ENCODE measurements at regions not wholly inside any gene's neighbourhood (a gene's known extent, or its start where the extent isn't known, plus 50 kb on each side); places are given as distances from the start of the nearest gene placed in this dataset.

DNA sequence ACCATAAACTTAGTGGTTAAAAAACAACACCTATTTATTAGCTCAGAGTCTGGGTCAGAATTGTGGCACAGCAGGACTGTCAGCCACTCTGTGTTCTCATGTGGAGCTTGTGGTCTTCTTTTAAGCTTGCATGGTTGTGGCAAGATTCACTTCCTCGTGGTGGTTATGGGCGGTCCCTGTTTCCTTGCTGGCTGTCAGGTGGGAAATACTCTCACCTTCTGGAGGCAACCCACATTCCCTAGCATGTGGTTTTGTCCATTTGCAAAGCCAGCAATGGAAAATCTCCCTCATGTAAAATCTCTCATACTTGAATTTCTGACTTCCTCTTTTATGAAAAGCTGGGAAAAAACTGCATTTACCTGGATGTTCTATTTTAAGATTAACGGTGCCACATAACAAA lies 229.8 kb downstream of the ALX1 start:
- TF ChIP-seq EZH2 (IDR thresholded peaks at IDR 0.05; ENCODE audit: borderline replicate concordance, low read depth, low read length, severe bottlenecking) (no peak), MAX (IDR thresholded peaks at IDR 0.05; ENCODE audit: insufficient read depth, insufficient read length) (no peak), JUN (IDR thresholded peaks at IDR 0.05; ENCODE audit: borderline replicate concordance, insufficient read depth, insufficient read length, low read depth) (no peak), POLR2AphosphoS5 (IDR thresholded peaks at IDR 0.05; ENCODE audit: insufficient read depth, low read depth, low read length) (no peak), GATA2 (IDR thresholded peaks at IDR 0.05; ENCODE audit: insufficient read depth, insufficient read length, low read depth, low read length) (no peak), MYC (IDR thresholded peaks at IDR 0.05; ENCODE audit: low read depth, low read length) (no peak), CTCF (IDR thresholded peaks at IDR 0.05; ENCODE audit: extremely low read depth in 1 of 2, insufficient read depth in 1 of 2, low read depth in 1 of 2, low read length in 2 of 2) (no peak), POLR2A (IDR thresholded peaks at IDR 0.05; ENCODE audit: low read depth, low read length) (no peak), FOS (IDR thresholded peaks at IDR 0.05; ENCODE audit: borderline replicate concordance, insufficient read depth, low read length) (no peak)
- POLR2A ChIA-PET, result no interaction called here

More for the DNA sequence above, 229.8 kb downstream of the ALX1 start:
- Histone ChIP-seq H3K4me3 (replicated peaks in 1 of 3; ENCODE audit: insufficient read depth in 1 of 3, low read depth in 1 of 3, low read length in 3 of 3) (no peak overlapping the region), H3K4me2 (ENCODE audit: insufficient read depth, low read length) (no peak overlapping the region), H3K9ac (replicated peaks; ENCODE audit: extremely low read depth, insufficient read depth, low read length) (no peak overlapping the region), H3K27ac (ENCODE audit: insufficient read depth, low read depth, low read length) (no peak overlapping the region), H2AFZ (ENCODE audit: low read depth, low read length) (no peak overlapping the region), H3K79me2 (ENCODE audit: control insufficient read depth, insufficient read depth, low read length) (no peaks in the 10 kb centered on the region), H3K36me3 (ENCODE audit: control insufficient read depth in 2 of 2, extremely low read depth in 1 of 2, insufficient read depth in 2 of 2, low read length in 2 of 2) (no peaks in the 10 kb centered on the region), H3K9me3 (replicated peaks; ENCODE audit: control insufficient read depth, insufficient read depth, low read length) (no peaks in the 10 kb centered on the region), H3K9me1 (replicated peaks; ENCODE audit: control insufficient read depth, extremely low read depth, insufficient read depth, low read length) (no peaks in the 10 kb centered on the region), H3K4me1 (ENCODE audit: control insufficient read depth, extremely low read depth, insufficient read depth, low read length) (no peaks in the 10 kb centered on the region), H3K27me3 (ENCODE audit: control insufficient read depth in 2 of 2, insufficient read depth in 2 of 2, low read length in 2 of 2) (no peaks in the 10 kb centered on the region), H4K20me1 (replicated peaks; ENCODE audit: control insufficient read depth, extremely low read depth, insufficient read depth, low read length) (no peaks in the 10 kb centered on the region)
- no TSS peak for BruUV-seq (replicated peaks)
- dilution Hi-C loops (cut with MboI; ENCODE audit: extremely low pct_ligation_motif_present, low sequenced_read_pairs) (no loop called here), intact Hi-C loops (cut with micrococcal nuclease) (no loop called here)
- DNase-seq (ENCODE audit: low read depth, low spot score), result no peak
- CTCF ChIA-PET, result no interaction called here
- no peak for FAIRE-seq
